Hematopoietic multipotent progenitor cell treated with erythropoietin and hydrocortisone succinate and interleukin-3 and kit ligand, for 15 days (in vitro differentiated cells): ENCODE measurements at regions not wholly inside any gene's neighbourhood (a gene's known extent, or its start where the extent isn't known, plus 50 kb on each side); places are given as distances from the start of the nearest gene placed in this dataset.

ENCODE experiments used
- DNase-seq: peaks from one replicate; pipeline ENCODE4 v3.0.0-alpha.2; 2015; ENCODE audit warnings: low spot score

- peak; percentile 70 for DNase-seq
These were observed 455.0 kb upstream of the THBS1 start for GRCh38 chr15:39125904-39126303.

GRCh38 chr15:39127151-39127790 lies 453.6 kb upstream of the THBS1 start:
- peak; percentile 10 for DNase-seq

- DNase-seq = peak; percentile 61
These were observed 452.8 kb upstream of the THBS1 start for GRCh38 chr15:39127925-39128617.

GRCh38 chr15:39128746-39129145 lies 452.1 kb upstream of the THBS1 start:
- DNase-seq = no peak

GRCh38 chr15:39130556-39131379 lies 450.1 kb upstream of the THBS1 start:
- no peak for DNase-seq

GRCh38 chr15:39131609-39132008 lies 449.3 kb upstream of the THBS1 start:
- DNase-seq = no peak

- DNase-seq = no peak
These were observed 448.8 kb upstream of the THBS1 start for GRCh38 chr15:39132070-39132469.

- no peak for DNase-seq
These were observed 447.8 kb upstream of the THBS1 start for GRCh38 chr15:39132954-39133600.

GRCh38 chr15:39134282-39134681 lies 446.6 kb upstream of the THBS1 start:
- no peak for DNase-seq

- no peak for DNase-seq
These were observed 444.9 kb upstream of the THBS1 start for GRCh38 chr15:39135989-39136388.

- DNase-seq = no peak
These were observed 441.3 kb upstream of the THBS1 start for GRCh38 chr15:39139431-39140059.

- peak; percentile 88 for DNase-seq
These were observed 440.7 kb upstream of the THBS1 start for GRCh38 chr15:39140060-39140604.

GRCh38 chr15:39142500-39142899 lies 438.4 kb upstream of the THBS1 start:
- DNase-seq = no peak

GRCh38 chr15:39143479-39143878 lies 437.4 kb upstream of the THBS1 start:
- no peak for DNase-seq

GRCh38 chr15:39144051-39144450 lies 436.8 kb upstream of the THBS1 start:
- DNase-seq = no peak

- no peak for DNase-seq
These were observed 436.0 kb upstream of the THBS1 start for GRCh38 chr15:39144613-39145499.

- no peak for DNase-seq
These were observed 434.8 kb upstream of the THBS1 start for GRCh38 chr15:39145854-39146625.

GRCh38 chr15:39149636-39150150 lies 431.2 kb upstream of the THBS1 start:
- DNase-seq = no peak

GRCh38 chr15:39151545-39151944 lies 429.3 kb upstream of the THBS1 start:
- DNase-seq = no peak
